GM23338 (cell line): ENCODE measurements at regions not wholly inside any gene's neighbourhood (a gene's known extent, or its start where the extent isn't known, plus 50 kb on each side); places are given as distances from the start of the nearest gene placed in this dataset.

Experiments
- EZH2 ChIP-seq: fragments of 200-600 bp; sonication (generic); IDR thresholded peaks from one replicate; pipeline ENCODE4 v1.8.0; 2017; ENCODE audit warnings: antibody characterized with exemption, mild to moderate bottlenecking, low read depth; ENCODE audit not compliant: unreplicated experiment
- JUNB ChIP-seq: IDR thresholded peaks from one replicate; pipeline ENCODE4 v1.6.1; 2016; ENCODE audit warnings: antibody characterized with exemption; ENCODE audit not compliant: unreplicated experiment
- POLR2AphosphoS5 ChIP-seq: IDR thresholded peaks from 2 replicates; pipeline ENCODE4 v1.6.1; 2016; ENCODE audit warnings: antibody characterized with exemption, low read depth
- TF ChIP-seq, protein P1 (sequence below), 2 experiments: fragments of 200-600 bp in 1 of 2; sonication (generic) in 1 of 2; conservative IDR thresholded peaks; 2 replicates each; pipeline versions ENCODE4 v1.5.1 to v1.6.1; 2016 to 2017; ENCODE audit warnings: antibody characterized with exemption in 2 of 2, low read depth in 2 of 2, mild to moderate bottlenecking in 2 of 2, moderate library complexity in 1 of 2

DNA sequence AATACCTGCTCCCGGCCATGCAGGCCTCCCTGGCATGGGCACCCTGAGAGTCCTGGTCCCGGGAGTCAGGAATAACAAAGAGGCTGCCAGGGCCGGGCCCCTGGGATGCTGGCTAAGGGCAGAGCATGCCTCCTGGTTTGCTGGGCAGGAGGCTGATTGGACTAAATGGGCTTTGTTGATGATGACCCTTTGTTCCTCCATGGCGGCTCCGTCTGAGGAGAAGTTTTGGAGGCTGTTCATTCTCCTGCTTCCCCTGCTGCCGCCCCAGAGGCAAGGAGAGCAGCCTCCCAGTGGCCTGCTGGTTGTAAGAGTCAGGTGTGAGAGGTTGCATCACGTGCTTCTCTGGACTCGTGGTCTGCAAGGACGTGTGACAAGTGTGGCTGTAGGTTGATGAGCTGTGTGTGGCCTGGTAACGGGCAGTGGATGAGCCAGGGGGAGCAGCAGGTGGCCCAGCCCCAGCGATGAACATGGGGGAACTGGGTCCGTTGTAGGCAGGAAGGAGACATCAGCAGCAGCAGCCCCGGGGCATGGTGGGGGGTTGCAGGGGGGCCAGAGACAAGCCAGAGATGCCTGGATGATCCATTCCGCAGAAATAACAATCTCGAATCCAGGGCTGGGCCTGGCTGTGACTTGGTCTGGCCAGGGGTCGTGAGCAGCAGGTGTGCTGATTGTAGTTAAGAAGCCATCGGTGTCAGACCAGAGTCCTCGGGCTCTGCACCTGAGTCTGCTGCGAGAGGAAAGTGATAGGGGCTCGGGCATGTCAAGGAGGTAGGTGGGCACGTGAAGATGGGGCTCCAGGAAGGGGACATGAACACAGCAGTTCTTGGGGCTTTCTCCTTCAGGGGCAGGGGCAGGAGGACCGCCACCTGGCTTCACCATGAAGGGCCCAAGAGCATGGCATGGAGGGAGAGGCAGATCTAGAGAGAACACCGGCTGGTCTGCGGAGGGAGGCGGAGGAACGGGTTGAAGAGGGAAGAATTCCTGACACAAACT lies 101.4 kb downstream of the TNFRSF13B start:
- TF ChIP-seq, protein P1, sequence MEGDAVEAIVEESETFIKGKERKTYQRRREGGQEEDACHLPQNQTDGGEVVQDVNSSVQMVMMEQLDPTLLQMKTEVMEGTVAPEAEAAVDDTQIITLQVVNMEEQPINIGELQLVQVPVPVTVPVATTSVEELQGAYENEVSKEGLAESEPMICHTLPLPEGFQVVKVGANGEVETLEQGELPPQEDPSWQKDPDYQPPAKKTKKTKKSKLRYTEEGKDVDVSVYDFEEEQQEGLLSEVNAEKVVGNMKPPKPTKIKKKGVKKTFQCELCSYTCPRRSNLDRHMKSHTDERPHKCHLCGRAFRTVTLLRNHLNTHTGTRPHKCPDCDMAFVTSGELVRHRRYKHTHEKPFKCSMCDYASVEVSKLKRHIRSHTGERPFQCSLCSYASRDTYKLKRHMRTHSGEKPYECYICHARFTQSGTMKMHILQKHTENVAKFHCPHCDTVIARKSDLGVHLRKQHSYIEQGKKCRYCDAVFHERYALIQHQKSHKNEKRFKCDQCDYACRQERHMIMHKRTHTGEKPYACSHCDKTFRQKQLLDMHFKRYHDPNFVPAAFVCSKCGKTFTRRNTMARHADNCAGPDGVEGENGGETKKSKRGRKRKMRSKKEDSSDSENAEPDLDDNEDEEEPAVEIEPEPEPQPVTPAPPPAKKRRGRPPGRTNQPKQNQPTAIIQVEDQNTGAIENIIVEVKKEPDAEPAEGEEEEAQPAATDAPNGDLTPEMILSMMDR (conservative IDR thresholded peaks at IDR 0.05; ENCODE audit: low read depth in 2 of 2) = no peak
- no peak for TF ChIP-seq POLR2AphosphoS5
- no peak for TF ChIP-seq EZH2
- no peak for TF ChIP-seq JUNB
